HUDEP-2 (cell line): ENCODE measurements at regions not wholly inside any gene's neighbourhood (a gene's known extent, or its start where the extent isn't known, plus 50 kb on each side); places are given as distances from the start of the nearest gene placed in this dataset.
A peak's percentile ranks its signal among the peaks of the same experiment; 100 is the strongest.

Source experiments
- DNase-seq, 76 experiments: peaks; one replicate each; lab custom pipeline; 2025; ENCODE audit not compliant: unreplicated experiment in 76 of 76; lab: John Stamatoyannopoulos, UW

- DNase-seq, result no peak
Observed at GRCh38 chr9:2489838-2490314, 131.7 kb upstream of the VLDLR start.

- no peak for DNase-seq
Observed at GRCh38 chr9:2492161-2492560, 129.4 kb upstream of the VLDLR start.

GRCh38 chr9:2493109-2493508, 128.5 kb upstream of the VLDLR start:
- DNase-seq, result no peak

- no peak for DNase-seq
Observed at GRCh38 chr9:2493529-2493928, 128.1 kb upstream of the VLDLR start.

- no peak for DNase-seq
Observed at GRCh38 chr9:2494562-2494961, 127.0 kb upstream of the VLDLR start.

GRCh38 chr9:2495221-2496005, 126.2 kb upstream of the VLDLR start:
- DNase-seq, result no peak

GRCh38 chr9:2496169-2496568, 125.4 kb upstream of the VLDLR start:
- no peak for DNase-seq

- DNase-seq, result no peak
Observed at GRCh38 chr9:2496934-2497333, 124.7 kb upstream of the VLDLR start.

GRCh38 chr9:2497666-2498400, 123.8 kb upstream of the VLDLR start:
- DNase-seq, result no peak

- DNase-seq, result no peak
Observed at GRCh38 chr9:2502210-2502609, 119.4 kb upstream of the VLDLR start.

- DNase-seq, result no peak
Observed at GRCh38 chr9:2502760-2503159, 118.8 kb upstream of the VLDLR start.

GRCh38 chr9:2506321-2506720, 115.3 kb upstream of the VLDLR start:
- no peak for DNase-seq

GRCh38 chr9:2523591-2523990, 98.0 kb upstream of the VLDLR start:
- no peak for DNase-seq

- DNase-seq, result no peak
Observed at GRCh38 chr9:2524601-2525000, 97.0 kb upstream of the VLDLR start.

GRCh38 chr9:2525147-2525546, 96.4 kb upstream of the VLDLR start:
- DNase-seq, result no peak

GRCh38 chr9:2526071-2526828, 95.3 kb upstream of the VLDLR start:
- no peak for DNase-seq

GRCh38 chr9:2531481-2531880, 90.1 kb upstream of the VLDLR start:
- no peak for DNase-seq

GRCh38 chr9:2536511-2536910, 85.1 kb upstream of the VLDLR start:
- no peak for DNase-seq

GRCh38 chr9:2545881-2546490, 75.6 kb upstream of the VLDLR start:
- no peak for DNase-seq

- DNase-seq, result peak in 1 of 76 experiments; percentile 5
Observed at GRCh38 chr9:2555899-2556600, 65.5 kb upstream of the VLDLR start.
